GM18511 (cell line): ENCODE measurements at regions not wholly inside any gene's neighbourhood (a gene's known extent, or its start where the extent isn't known, plus 50 kb on each side); places are given as distances from the start of the nearest gene placed in this dataset.

Experiments
- ATAC-seq: cut with Tn5 transposase; IDR thresholded peaks from one replicate; pipeline ENCODE4 v1.9.1; 2021; ENCODE audit warnings: mild to moderate bottlenecking, moderate library complexity; ENCODE audit not compliant: unreplicated experiment

DNA sequence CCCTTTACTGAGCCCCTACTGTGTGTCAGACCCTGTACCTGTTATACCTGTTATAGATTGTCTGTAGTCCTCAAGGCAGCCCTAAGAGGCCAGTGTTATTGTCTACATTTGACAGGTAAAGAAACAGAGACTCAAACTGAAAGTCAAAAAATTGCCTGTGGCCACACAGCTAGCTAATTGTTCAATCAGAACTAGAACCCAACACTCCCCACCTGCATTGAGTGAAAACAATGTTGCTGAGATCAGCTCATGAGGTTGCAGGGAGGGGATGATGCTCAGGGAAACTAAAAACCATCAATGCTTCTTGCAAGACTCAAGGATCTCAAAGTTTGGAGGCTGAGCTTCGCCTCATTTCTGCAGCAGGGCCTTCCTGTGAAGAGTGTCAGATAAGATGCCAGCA, 109.5 kb upstream of the LMO4 start:
- ATAC-seq, result no peak

GRCh38 chr1:87219626-87220025, 109.1 kb upstream of the LMO4 start:
- ATAC-seq, result no peak

- ATAC-seq, result no peak
Observed at GRCh38 chr1:87220993-87221392, 107.7 kb upstream of the LMO4 start.

DNA sequence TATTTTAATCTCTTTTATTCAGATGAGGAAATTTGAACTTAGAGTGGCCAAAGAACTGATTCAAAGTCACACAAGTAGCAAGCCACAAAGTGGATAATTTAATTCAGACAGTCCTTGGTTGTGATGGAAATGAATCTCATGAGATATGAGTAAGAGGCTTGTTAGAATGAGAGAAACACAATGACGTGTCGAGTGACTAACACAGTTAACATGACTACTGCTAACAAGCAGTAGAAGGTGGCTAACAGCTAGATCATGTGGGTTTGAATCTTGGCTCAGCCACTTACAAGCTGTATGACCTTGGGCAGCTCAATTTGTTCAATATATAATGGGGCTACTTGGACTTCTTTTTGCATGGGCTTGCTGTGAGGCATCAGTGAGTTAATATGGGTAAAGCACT, 104.5 kb upstream of the LMO4 start:
- no peak for ATAC-seq

GRCh38 chr1:87225171-87225570, 103.5 kb upstream of the LMO4 start:
- no peak for ATAC-seq

- ATAC-seq, result no peak
Observed at GRCh38 chr1:87226341-87226760, 102.3 kb upstream of the LMO4 start.

DNA sequence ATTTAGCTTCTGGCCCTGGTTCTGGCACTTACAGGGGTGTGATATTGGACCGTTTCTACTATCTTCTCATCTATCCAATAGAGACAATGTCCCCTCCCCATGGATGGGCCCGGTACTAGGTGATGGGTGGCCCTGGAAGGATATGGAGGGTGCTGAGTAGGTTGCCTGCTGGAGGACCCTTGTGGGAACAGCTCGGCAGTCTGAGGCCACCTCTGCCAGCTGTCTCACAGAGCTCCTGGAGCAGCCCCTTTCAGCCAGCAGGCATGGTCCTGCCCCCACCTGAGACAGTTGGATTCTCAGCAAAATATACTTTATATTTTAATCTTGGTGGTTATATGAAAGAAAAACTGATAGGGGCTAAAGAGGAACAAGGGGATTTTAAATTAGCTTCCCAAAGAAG, 101.0 kb upstream of the LMO4 start:
- ATAC-seq, result no peak

DNA sequence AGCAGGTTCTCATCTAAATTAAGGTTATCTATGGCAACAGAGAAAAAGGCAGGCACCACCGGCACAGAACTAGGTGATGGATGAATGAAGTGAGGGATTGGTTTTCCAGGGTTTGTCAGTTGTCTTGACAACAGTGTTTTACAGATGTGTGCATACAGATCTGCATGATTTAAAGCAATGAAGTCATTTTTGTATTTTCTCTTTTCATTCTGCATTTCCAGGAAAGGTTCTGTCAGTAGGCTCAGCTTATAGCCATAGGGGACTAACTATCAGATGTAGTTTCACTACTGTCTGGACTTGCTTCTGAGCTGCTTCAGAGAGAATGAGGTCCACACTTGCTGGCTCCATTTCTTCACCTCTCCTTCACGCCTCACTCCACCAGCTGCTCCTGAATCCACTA, 98.2 kb upstream of the LMO4 start:
- ATAC-seq, result no peak

DNA sequence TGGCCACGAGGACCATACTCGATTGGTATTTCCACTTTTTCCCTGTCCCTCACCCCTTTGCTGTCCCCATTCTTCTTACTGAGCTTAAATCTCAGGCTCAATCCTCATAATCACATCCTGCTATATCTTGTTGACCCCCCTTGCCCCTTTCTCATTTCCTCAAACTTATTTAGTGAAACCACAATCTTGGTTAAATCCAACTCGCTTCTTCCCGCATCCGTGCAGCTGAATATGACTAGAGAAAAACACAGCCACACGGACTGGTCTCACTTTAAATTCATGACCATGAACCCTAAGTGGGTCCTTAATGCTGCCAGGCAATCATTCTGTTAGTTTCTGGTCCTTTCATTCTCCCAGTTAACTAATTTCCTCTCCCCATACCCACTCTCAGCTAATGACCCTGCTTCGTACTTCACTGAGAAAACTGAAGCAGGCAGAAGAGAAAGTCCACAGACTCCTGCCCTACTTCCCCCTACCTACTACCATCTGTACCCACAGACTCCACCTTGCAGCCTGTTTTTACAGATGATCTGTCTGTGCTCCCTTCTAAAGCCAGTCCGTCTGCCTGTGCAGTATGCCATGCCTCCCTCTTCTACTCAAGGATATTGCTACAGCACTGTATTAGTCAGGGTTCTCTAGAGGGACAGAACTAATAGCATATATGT, 96.8 kb upstream of the LMO4 start:
- peak; percentile 63 for ATAC-seq

- no peak for ATAC-seq
Observed at GRCh38 chr1:87236585-87236984, 92.1 kb upstream of the LMO4 start.

- ATAC-seq, result no peak
Observed at GRCh38 chr1:87239997-87240605, 88.6 kb upstream of the LMO4 start.

DNA sequence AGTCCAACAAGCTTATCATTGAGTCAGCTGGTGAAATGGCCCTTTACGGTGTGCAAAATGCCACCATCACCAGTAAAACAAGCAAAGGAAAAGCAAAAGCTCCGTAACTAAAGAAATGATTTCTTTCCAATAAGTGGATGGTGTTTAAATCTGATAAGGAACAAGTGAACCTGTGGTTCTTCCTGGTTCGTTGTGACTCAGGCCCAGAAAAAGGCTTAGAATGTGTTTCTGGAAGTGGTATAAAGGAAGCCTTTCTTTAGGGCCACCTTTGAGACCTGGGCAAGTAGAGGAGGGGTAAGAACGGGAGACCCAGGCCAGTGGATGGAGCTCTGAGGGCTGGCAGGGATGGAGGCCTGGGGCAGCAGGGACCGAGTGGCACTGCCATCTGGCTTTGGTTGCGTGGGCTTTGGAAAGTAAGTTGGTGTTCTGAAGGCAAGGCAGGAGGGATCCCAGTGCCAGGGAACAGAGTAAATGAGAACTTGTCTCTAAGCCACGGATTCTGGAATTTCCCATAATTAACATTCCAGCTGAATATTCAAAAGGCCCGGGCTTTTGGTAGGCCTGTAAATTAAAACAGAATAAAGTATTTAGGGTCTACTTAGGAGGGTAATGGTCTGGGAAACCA, 87.9 kb upstream of the LMO4 start:
- no peak for ATAC-seq

GRCh38 chr1:87242445-87243185, 86.1 kb upstream of the LMO4 start:
- ATAC-seq, result no peak

- no peak for ATAC-seq
Observed at GRCh38 chr1:87243573-87243972, 85.1 kb upstream of the LMO4 start.

GRCh38 chr1:87246436-87246835, 82.2 kb upstream of the LMO4 start:
- no peak for ATAC-seq

- no peak for ATAC-seq
Observed at GRCh38 chr1:87249803-87250202, 78.9 kb upstream of the LMO4 start.

GRCh38 chr1:87250336-87250735, 78.3 kb upstream of the LMO4 start:
- no peak for ATAC-seq

- no peak for ATAC-seq
Observed at GRCh38 chr1:87252406-87252805, 76.3 kb upstream of the LMO4 start.

GRCh38 chr1:87262688-87263087, 66.0 kb upstream of the LMO4 start:
- no peak for ATAC-seq

- no peak for ATAC-seq
Observed at GRCh38 chr1:87263281-87263680, 65.4 kb upstream of the LMO4 start.

DNA sequence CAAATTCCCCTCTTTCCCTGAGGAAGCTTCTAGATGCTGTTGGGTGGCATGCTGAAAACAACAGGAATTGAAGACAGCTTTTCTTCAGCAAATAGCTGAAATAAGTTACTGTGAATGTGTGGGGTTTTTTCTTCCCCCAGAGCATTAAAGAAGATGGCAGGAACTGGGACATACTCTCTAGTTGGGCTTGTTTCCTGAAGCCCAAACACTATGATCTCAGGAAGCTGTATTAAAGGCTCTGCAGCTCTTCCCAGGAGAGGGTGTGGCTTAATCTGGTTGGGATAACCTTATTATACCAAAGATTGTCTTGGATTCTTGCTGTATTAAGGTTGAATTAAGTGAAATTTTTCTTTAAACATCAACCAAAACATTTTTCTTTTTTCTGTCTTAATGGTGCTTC, 64.9 kb upstream of the LMO4 start:
- ATAC-seq, result no peak

DNA sequence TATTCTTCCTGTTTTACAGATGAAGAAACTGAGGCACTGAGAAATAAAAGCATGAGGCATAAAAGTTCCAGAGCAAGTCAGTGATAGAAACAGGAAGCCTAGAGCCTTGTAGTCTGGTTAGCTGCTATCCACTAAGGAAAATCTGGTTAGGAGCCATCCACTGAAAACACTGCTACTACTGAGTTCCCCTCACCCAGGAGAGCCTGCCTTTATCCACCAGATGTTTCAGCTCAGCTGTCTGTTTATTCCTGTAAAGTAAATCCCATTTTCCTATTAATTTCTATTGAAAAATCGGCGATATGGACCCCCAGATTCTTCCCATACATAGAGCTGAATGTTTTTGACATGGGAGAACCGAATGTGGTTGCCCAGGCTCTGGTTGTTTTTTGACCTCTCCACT, 63.7 kb upstream of the LMO4 start:
- ATAC-seq, result no peak
